Loucy (cell line): ENCODE measurements at regions not wholly inside any gene's neighbourhood (a gene's known extent, or its start where the extent isn't known, plus 50 kb on each side); places are given as distances from the start of the nearest gene placed in this dataset.
A peak's percentile ranks its signal among the peaks of the same experiment; 100 is the strongest.

ENCODE experiments used
- H2AFZ ChIP-seq: fragments of 200-600 bp; sonication (generic); 2 replicates; pipeline ENCODE4 v1.6.0; 2016; ENCODE audit warnings: antibody characterized with exemption, mild to moderate bottlenecking, low read length, moderate library complexity
- H3F3A ChIP-seq: fragments of 200-600 bp; 2 replicates; pipeline ENCODE4 v1.6.0; 2016; ENCODE audit warnings: antibody characterized with exemption, low read depth, mild to moderate bottlenecking
- H3K27me3 ChIP-seq: fragments of 200-600 bp; sonication (generic); 2 replicates; pipeline ENCODE4 v1.6.1; 2014; ENCODE audit warnings: low read length, mild to moderate bottlenecking; ENCODE audit not compliant: insufficient read depth, poor library complexity, severe bottlenecking
- H3K36me3 ChIP-seq: fragments of 200-600 bp; sonication (generic); 2 replicates; pipeline ENCODE4 v1.6.1; 2016; ENCODE audit warnings: low read length; ENCODE audit not compliant: insufficient read depth
- H3K4me1 ChIP-seq: fragments of 200-600 bp; sonication (generic); 2 replicates; pipeline ENCODE4 v1.5.1; 2014; ENCODE audit warnings: low read length, mild to moderate bottlenecking; ENCODE audit not compliant: insufficient read depth, poor library complexity, severe bottlenecking
- H3K4me2 ChIP-seq: fragments of 200-600 bp; sonication (generic); 2 replicates; pipeline ENCODE4 v1.6.0; 2014; ENCODE audit warnings: antibody characterized with exemption, low read length, low read depth, mild to moderate bottlenecking; ENCODE audit not compliant: poor library complexity, severe bottlenecking
- H3K4me3 ChIP-seq: fragments of 200-600 bp; sonication (generic); 2 replicates; pipeline ENCODE4 v1.5.1; 2014; ENCODE audit warnings: low read length, mild to moderate bottlenecking, mixed read lengths; ENCODE audit not compliant: poor library complexity, severe bottlenecking
- H3K79me2 ChIP-seq: fragments of 200-600 bp; sonication (generic); 2 replicates; pipeline ENCODE4 v1.6.1; 2014; ENCODE audit warnings: low read length; ENCODE audit not compliant: insufficient read depth
- H3K9ac ChIP-seq: fragments of 200-600 bp; sonication (generic); 2 replicates; pipeline ENCODE4 v1.6.0; 2014; ENCODE audit warnings: mild to moderate bottlenecking, low read depth, low read length, moderate library complexity; ENCODE audit not compliant: poor library complexity, severe bottlenecking
- H3K9me2 ChIP-seq: fragments of 200-600 bp; sonication (generic); replicated peaks from 2 replicates; pipeline ENCODE4 v1.6.1; 2016; ENCODE audit warnings: low read depth, low read length, mixed read lengths
- H3K9me3 ChIP-seq: fragments of 200-600 bp; sonication (generic); 2 replicates; pipeline ENCODE4 v1.6.1; 2014; ENCODE audit warnings: mild to moderate bottlenecking, antibody characterized with exemption, low read length, low read depth; ENCODE audit not compliant: insufficient read depth
- H4K20me1 ChIP-seq: fragments of 200-600 bp; sonication (generic); 2 replicates; pipeline ENCODE4 v1.6.0; 2014; ENCODE audit warnings: antibody characterized with exemption, low read length, mild to moderate bottlenecking; ENCODE audit not compliant: insufficient read depth, poor library complexity, severe bottlenecking
- CTCF ChIP-seq: fragments of 200-600 bp; sonication (generic); conservative IDR thresholded peaks from 2 replicates; pipeline ENCODE4 v1.5.1; 2014; ENCODE audit warnings: mild to moderate bottlenecking, antibody characterized with exemption, low read length
- EZH2phosphoT487 ChIP-seq: fragments of 200-600 bp; IDR thresholded peaks from 2 replicates; pipeline ENCODE4 v1.6.1; 2018; ENCODE audit warnings: antibody characterized with exemption, mild to moderate bottlenecking, moderate library complexity, borderline replicate concordance

GRCh38 chr5:125202871-125203438 lies 456.5 kb upstream of the ZNF608 start:
- H3K27me3 ChIP-seq: no peaks in the 10 kb centered on the region
- no peaks in the 10 kb centered on the region for H4K20me1 ChIP-seq
- no peaks in the 10 kb centered on the region for H3K79me2 ChIP-seq
- no peaks in the 10 kb centered on the region for H3K36me3 ChIP-seq
- H3K9me2 ChIP-seq: no peaks in the 10 kb centered on the region
- no peak overlapping the region for H2AFZ ChIP-seq
- no peaks in the 10 kb centered on the region for H3K9me3 ChIP-seq
- no peaks in the 10 kb centered on the region for H3F3A ChIP-seq
- H3K9ac ChIP-seq: no peak overlapping the region
- H3K4me3 ChIP-seq: no peak overlapping the region
- TF ChIP-seq EZH2phosphoT487 (no peak), CTCF (no peak)
- no peak overlapping the region for H3K4me2 ChIP-seq
- peaks cover 22% of the 10 kb centered on the region for H3K4me1 ChIP-seq

- H3K9me3 ChIP-seq: no peaks in the 10 kb centered on the region
- H3K4me2 ChIP-seq: no peak overlapping the region
- H3K4me3 ChIP-seq: no peak overlapping the region
- no peak overlapping the region for H2AFZ ChIP-seq
- no peaks in the 10 kb centered on the region for H3K79me2 ChIP-seq
- no peaks in the 10 kb centered on the region for H3K9me2 ChIP-seq
- H4K20me1 ChIP-seq: no peaks in the 10 kb centered on the region
- H3K27me3 ChIP-seq: no peaks in the 10 kb centered on the region
- no peaks in the 10 kb centered on the region for H3K36me3 ChIP-seq
- H3K4me1 ChIP-seq: peaks cover 22% of the 10 kb centered on the region
- no peak for TF ChIP-seq EZH2phosphoT487
- no peak for TF ChIP-seq CTCF
- no peak overlapping the region for H3K9ac ChIP-seq
- no peaks in the 10 kb centered on the region for H3F3A ChIP-seq
Observed at GRCh38 chr5:125203912-125204311, 457.5 kb upstream of the ZNF608 start.

GRCh38 chr5:125205601-125206225 lies 459.3 kb upstream of the ZNF608 start:
- Histone ChIP-seq H2AFZ (no peak overlapping the region), H3K27me3 (no peaks in the 10 kb centered on the region), H3K4me3 (peak overlapping the region; percentile 42), H3K9me2 (no peaks in the 10 kb centered on the region), H3K4me1 (peaks cover 22% of the 10 kb centered on the region), H3K4me2 (peak overlapping the region; percentile 67), H3K79me2 (no peaks in the 10 kb centered on the region), H3F3A (no peaks in the 10 kb centered on the region), H3K9me3 (no peaks in the 10 kb centered on the region), H4K20me1 (no peaks in the 10 kb centered on the region), H3K9ac (peak overlapping the region; percentile 30), H3K36me3 (no peaks in the 10 kb centered on the region)
- no peak for TF ChIP-seq EZH2phosphoT487
- TF ChIP-seq CTCF: no peak
